HG03565 (cell line): ENCODE measurements at regions not wholly inside any gene's neighbourhood (a gene's known extent, or its start where the extent isn't known, plus 50 kb on each side); places are given as distances from the start of the nearest gene placed in this dataset.

Experiments used
- ATAC-seq: cut with Tn5 transposase; IDR thresholded peaks from one replicate; pipeline ENCODE4 v1.9.1; 2021; ENCODE audit warnings: mild to moderate bottlenecking, moderate library complexity; ENCODE audit not compliant: unreplicated experiment

DNA sequence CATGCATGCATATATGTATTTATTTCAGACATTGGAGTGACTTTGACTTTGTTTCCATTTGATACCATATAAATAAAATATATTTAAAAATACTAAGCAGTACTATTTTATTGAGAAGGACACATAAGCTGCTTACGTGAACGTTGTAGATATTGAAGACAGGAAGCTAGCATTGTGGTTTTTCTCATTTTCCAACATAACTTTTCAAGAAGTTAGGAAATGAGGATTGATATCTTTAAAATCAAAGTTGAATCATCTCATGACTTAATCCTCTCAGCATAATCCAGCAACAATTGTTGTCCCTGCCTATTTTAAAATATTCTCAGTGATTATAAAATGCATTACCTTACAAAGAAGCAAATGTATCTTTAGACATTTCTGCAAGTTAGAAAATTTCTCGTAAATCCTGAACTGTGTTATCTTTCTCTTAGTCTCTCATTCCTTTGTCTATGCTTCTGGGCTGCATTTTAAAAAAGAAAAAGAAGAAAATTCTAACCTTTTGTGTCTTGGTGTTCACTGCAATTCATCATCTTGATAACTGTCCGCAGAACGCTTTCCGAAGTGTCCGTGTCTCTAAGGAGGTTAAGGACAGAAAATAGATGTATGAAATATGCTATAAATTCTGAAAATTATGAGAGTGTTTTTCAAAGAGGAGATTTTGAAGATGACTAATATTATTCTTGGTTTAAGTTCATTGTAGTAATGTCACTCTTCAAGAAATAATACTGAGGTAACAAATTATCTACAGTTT is 1089.9 kb upstream of the CDH6 start:
- ATAC-seq = no peak

DNA sequence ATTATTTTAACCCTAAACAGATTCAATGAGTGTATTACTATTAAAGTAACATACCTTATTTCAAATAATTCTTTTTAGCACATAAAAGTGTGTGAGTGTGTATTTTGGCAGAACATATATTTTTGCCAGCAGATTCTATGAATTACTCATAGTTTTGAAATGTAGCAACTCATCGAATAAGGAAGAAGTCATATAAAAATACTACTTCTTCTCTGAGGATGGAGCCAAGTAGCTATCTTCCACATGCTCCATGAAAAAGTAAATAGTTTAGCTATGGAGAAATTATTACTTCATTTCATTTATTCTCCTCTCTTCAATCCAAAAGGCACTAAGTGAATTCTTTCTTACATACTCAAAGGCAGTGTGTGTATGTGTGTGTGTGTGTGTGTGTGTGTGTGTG is 1090.4 kb upstream of the CDH6 start:
- ATAC-seq = no peak

GRCh38 chr5:30102185-30102584 is 1091.3 kb upstream of the CDH6 start:
- no peak for ATAC-seq

DNA sequence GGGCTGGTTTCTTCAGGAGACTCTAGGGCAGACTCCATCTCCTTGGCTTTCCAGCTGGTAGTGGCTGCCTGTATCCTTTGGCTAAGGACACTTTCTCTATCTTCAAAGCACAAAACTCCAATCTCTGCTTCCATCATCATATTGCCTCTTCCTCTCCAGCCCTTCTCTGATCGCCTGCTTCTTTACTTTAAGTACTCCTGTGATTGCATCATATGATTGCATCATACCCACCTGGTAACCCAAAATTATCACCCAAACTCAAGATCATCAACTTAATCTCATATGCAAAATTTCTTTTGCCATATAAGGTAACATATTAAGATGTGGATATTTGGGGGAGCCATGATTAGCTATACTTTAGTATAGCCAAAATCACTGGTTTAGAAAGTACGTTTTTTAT is 1092.6 kb upstream of the CDH6 start:
- ATAC-seq = no peak

DNA sequence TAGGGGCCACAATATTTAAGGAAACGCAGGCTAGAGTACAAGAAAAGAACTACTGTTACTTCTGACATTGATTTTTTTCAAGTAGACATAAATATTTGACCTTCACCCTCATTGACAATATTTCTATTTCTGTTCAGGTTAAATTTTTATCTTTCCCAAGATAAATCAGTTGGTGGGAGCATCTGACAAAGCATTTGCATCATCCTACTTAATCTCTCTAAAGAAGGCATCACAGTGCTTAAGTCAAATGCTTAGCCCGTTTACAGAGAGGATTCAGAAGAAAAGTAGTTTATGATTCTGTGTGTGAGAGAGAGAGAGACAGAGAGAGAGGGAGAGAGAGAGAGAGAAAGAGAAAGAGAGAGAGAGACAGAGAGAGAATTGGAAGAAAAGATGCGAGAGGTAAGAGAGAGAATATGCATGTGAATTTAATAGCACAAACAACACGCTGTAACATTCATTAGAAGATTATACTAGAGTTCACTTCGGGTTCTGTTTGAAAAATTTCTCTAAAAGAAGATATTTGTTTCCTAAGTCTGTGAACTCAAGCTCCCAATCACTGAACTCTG is 1093.3 kb upstream of the CDH6 start:
- no peak for ATAC-seq

DNA sequence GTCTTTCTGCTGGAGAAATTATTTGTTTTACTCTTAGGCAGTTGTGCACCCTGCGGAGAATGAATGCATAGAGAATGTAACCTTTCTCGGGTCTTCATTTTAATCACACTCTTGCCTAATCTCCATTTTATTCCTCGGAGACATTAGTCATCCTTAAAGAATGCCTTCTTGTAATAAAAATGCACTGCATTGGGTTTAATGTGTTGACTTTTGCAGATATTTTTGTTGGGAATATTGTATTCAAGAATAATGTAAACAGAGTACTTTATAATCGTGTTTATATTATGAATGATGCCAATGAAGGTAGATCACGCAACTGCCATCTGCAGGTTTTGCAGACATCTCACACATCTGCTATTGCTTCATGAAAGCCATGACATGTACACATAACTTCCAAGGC is 1093.9 kb upstream of the CDH6 start:
- no peak for ATAC-seq

- no peak for ATAC-seq
These were observed 1094.5 kb upstream of the CDH6 start for GRCh38 chr5:30098940-30099339.

GRCh38 chr5:30092548-30092947 is 1100.9 kb upstream of the CDH6 start:
- ATAC-seq = no peak

GRCh38 chr5:30069441-30070263 is 1123.8 kb upstream of the CDH6 start:
- ATAC-seq = no peak

GRCh38 chr5:30063503-30063902 is 1130.0 kb upstream of the CDH6 start:
- ATAC-seq = no peak

- ATAC-seq = no peak
These were observed 1141.5 kb upstream of the CDH6 start for GRCh38 chr5:30051976-30052375.

DNA sequence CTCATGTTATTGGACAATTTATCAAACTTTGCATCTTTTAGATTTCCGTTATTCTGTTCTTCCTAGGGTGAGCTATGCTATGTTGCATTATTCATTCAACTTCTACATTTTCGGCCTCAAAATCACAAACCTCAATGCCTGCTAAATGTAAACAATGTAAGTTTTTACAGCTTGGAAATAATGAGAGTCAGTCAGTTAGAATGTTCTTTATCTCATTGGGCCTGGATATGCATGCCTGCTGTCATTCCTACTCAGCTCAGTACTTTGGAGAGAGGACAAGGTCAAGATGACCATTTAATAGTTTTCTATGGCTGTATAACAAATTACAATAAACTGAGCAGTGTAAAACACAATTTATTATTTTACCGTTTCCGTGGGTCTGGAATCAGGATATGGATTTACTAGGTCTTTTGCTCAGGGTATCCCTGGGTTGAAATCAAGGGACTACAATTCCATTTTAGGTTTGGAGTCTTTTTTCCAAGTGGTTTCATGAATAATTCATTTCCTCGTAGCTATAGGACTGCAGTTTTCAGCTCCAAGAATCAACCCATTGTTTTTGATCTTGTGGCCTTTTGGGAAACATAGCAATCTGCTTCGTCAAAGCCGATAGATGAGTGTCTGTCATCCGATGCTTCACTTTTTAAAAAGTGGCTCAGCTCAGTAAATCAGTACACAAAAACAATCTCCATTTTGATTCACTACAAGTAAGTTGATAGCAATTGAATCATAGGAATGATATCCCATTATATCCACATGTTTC is 1143.2 kb upstream of the CDH6 start:
- no peak for ATAC-seq

GRCh38 chr5:30042677-30043076 is 1150.8 kb upstream of the CDH6 start:
- no peak for ATAC-seq

- ATAC-seq = no peak
These were observed 1151.6 kb upstream of the CDH6 start for GRCh38 chr5:30041831-30042385.

- no peak for ATAC-seq
These were observed 1152.2 kb upstream of the CDH6 start for GRCh38 chr5:30041291-30041690.

DNA sequence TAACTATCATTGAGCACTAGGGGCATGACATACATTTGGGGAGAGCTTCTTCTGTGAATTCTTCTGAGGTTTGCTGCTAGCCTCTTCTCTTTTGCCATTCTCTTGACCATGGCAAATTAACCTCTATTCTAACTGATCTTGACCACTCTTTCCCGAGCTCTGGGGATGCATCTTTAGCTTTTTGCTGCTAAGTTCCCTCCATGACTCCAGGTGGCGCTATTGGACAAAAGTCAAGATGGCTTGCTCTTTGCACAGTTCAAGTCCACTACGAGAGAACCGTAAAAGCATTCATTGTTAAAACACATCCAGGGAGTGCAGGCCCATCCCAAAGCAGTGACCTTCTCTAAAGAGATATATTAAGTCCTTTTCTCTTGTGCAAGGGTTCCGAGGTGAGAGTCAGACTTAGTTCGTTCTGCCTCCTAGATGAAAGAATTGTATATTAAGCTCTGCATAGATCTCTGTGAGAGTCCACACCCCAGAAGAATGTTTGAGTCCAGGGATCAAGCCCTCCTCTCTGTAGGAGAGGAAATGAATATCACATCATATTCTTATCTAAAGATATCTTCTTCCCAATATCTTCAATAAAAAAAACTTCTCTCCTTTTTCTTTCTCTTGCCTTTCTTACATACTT is 1152.9 kb upstream of the CDH6 start:
- ATAC-seq = no peak

DNA sequence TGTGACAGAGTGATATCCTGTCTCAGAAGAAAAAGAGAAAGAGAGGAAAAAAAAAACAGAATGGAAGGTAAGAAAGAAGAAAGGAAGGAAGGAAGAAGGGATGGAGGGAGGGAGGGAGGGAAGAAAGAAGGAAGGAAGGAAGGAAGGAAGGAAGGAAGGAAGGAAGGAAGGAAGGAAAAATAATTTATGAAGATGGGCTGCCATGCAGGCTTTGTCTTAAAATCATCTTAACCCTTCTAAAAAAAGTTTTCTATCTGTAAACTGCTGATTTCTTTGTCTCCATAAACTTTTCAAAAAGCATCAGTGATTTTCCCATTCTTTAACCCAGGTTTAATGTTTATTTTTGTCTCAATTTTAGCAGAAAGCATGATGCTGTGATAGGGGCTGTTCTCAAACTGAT is 1154.1 kb upstream of the CDH6 start:
- no peak for ATAC-seq

DNA sequence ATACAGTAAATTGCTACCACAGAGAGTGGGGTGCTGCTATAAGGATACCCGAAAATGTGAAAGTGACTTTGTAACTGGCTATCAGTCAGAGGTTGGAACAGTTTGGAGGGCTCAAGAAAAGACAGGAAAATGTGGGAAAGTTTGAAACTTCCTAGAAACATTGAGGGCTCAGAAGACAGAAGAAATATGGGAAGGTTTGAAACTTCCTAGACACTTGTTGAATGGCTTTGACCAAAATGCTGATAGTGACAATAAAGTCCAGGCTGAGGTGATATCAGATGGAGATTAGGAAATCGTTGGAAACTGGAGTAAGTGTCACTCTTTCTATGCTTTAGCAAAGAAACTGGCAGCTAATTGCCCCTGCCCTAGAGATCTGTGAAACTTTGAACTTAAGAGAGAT is 1158.6 kb upstream of the CDH6 start:
- no peak for ATAC-seq

DNA sequence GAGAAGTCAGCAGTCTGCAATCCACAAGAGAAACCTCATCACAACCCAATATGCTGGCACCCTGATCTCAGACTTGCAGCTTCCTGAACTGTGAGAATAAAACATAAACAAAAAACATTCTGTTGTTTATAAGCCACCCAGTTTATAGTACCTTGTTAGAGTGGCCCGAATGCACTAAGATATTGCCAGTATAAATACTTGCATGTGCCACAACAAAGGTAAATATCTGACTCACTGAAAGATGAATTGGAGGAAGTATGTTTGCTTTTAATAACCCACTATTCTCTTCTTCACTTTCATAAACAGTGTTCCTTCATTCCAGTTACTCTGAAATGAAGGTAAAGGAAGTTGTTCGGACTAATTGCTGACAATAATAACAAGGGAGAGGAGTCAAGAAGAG is 1163.4 kb upstream of the CDH6 start:
- no peak for ATAC-seq

GRCh38 chr5:30001826-30002225 is 1191.7 kb upstream of the CDH6 start:
- no peak for ATAC-seq

DNA sequence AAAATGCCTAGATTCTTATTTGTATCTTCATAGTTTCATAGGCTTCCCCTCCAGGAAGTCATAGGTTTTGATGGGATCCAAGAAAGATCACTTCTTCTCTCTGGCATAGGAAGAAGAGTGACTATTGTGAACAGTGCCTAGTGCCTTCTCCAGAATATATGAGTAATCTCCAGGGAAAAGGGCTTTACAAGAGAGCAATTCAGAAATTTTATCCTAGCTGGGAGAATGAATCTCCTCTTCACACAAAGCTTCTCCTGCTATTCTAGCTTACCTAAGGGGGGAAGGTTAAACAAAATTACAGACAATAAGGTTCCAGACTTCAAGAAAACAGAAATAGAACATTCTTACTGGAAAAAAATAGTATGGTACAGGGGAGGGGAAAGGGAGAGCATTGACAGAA is 1193.3 kb upstream of the CDH6 start:
- ATAC-seq = no peak
